SK-N-MC (cell line): ENCODE measurements at regions not wholly inside any gene's neighbourhood (a gene's known extent, or its start where the extent isn't known, plus 50 kb on each side); places are given as distances from the start of the nearest gene placed in this dataset.

ENCODE experiments used
- DNase-seq: peaks from one replicate; pipeline ENCODE4 v3.0.0-alpha.2; 2011; ENCODE audit warnings: low read depth, low spot score
- H3K27ac ChIP-seq: fragments of 200-600 bp; sonication (generic); 2 replicates; pipeline ENCODE4 v1.5.1; 2016; ENCODE audit warnings: mixed run types
- H3K36me3 ChIP-seq: fragments of 200-600 bp; sonication (generic); 2 replicates; pipeline ENCODE4 v1.6.1; 2017; ENCODE audit warnings: antibody characterized with exemption, low read length, mixed read lengths; ENCODE audit not compliant: insufficient read depth
- H3K4me3 ChIP-seq: fragments of 200-600 bp; sonication (generic); 2 replicates; pipeline ENCODE4 v1.5.1; 2016
- H3K9ac ChIP-seq: fragments of 200-600 bp; sonication (generic); 2 replicates; pipeline ENCODE4 v1.8.0; 2017; ENCODE audit warnings: mixed run types, mixed read lengths; ENCODE audit not compliant: insufficient read length
- H3K9me3 ChIP-seq: fragments of 200-600 bp; sonication (generic); 2 replicates; pipeline ENCODE4 v1.6.1; 2017; ENCODE audit warnings: low read depth, mild to moderate bottlenecking, antibody characterized with exemption, low read length, moderate library complexity, mixed read lengths
- EZH2 ChIP-seq: fragments of 200-600 bp; sonication (generic); IDR thresholded peaks from one replicate; pipeline ENCODE4 v1.6.1; 2017; ENCODE audit warnings: antibody characterized with exemption
- FOXP2 ChIP-seq: optimal IDR thresholded peaks from 2 replicates; pipeline ENCODE3; 2011; ENCODE audit warnings: mild to moderate bottlenecking, moderate library complexity; ENCODE audit not compliant: insufficient read depth; ENCODE audit errors: extremely low read length, control extremely low read depth
- POLR2AphosphoS5 ChIP-seq: IDR thresholded peaks from 2 replicates; pipeline ENCODE4 v1.6.1; 2012; ENCODE audit warnings: mild to moderate bottlenecking, low read depth, low read length, borderline replicate concordance

DNA sequence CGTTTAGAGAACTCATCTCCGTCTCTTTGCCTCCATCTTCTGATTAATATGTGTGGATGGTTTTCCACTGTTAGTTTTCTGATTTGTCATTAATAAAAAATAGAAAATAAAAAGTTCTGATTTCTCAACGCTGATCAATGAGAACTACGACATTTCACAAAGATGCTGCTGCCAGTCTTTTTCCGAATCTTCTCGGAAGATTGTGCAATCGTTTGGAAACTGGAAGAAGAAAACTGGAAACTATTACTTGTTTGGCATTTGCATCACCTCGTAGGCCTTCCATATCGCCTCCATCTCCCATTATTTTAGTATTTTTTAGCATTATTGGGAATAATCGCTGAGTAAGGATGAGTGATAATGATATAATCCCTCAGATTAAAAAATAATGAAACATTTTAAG is 123.2 kb upstream of the KLF6 start:
- H3K27ac ChIP-seq: no peak overlapping the region

GRCh38 chr10:3907514-3907913 is 122.5 kb upstream of the KLF6 start:
- no peaks in the 10 kb centered on the region for H3K36me3 ChIP-seq
- no peak overlapping the region for H3K4me3 ChIP-seq
- no peak overlapping the region for H3K9ac ChIP-seq
- TF ChIP-seq EZH2: no peak
- no peak for TF ChIP-seq FOXP2
- no peak for TF ChIP-seq POLR2AphosphoS5
- no peaks in the 10 kb centered on the region for H3K9me3 ChIP-seq
- no peak for DNase-seq
- no peak overlapping the region for H3K27ac ChIP-seq

More for the DNA sequence above, 123.2 kb upstream of the KLF6 start:
- Histone ChIP-seq H3K4me3 (no peak overlapping the region), H3K9me3 (no peaks in the 10 kb centered on the region), H3K9ac (no peak overlapping the region), H3K36me3 (no peaks in the 10 kb centered on the region)
- TF ChIP-seq POLR2AphosphoS5 (no peak), FOXP2 (no peak), EZH2 (no peak)
- DNase-seq: no peak

DNA sequence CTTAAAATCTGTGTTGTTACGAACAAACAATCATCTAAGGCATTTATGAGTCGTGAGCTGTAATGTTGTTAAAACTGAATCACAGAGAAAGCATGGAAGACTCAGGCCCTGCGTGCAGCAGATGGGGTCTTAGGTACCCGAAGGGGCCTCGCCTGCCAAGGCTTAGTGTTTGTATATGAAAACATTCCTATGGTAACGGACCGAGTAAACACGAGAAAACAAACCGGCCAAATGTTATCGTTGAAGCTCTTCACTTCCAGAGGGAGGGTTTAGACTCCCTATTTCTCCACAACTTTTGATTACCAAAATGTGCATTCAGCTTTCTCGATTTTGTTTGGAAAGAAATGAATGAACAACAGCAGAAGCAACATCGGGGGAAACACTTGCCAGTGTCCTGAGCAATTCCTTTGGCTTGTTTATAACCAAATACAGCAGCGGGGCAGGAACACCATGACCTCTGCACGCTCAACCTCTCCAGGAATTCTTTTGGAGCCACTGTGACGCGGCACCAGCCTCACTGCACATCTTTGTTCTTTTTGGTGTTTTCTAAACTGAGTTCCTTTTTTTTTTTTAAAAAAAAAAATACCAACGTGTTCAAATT is 121.6 kb upstream of the KLF6 start:
- Histone ChIP-seq H3K36me3 (no peaks in the 10 kb centered on the region), H3K9me3 (no peaks in the 10 kb centered on the region), H3K27ac (no peak overlapping the region), H3K4me3 (no peak overlapping the region), H3K9ac (no peak overlapping the region)
- DNase-seq: no peak
- TF ChIP-seq FOXP2: no peak
- no peak for TF ChIP-seq EZH2
- TF ChIP-seq POLR2AphosphoS5: no peak

DNA sequence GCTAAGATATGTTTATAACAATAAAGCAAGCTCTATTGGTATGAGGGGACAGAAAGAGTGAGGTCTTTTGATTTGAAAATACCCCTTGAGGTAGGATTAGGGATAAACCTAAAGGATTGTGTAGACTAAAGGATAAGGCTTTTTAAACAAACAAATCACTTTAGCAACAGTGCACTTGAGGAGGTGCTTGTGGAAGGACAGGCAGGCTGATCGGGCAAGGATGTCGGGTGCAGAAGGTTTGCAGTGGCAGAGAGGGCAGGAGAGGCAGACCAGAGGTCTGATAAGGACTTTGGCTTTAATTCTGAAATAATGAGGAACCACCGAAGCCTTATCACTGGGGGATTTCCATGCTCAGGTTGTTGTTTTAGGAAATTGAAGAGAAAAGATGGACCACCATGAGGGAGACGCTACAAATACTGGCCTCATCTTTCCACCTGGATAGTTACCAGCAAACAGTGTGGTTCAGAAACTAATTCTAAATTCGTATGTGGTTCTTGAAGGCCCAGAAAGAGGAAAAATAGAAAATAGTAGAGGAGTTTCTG is 119.5 kb upstream of the KLF6 start:
- Histone ChIP-seq H3K4me3 (no peak overlapping the region), H3K27ac (no peak overlapping the region), H3K36me3 (no peaks in the 10 kb centered on the region), H3K9me3 (no peaks in the 10 kb centered on the region), H3K9ac (no peak overlapping the region)
- no peak for TF ChIP-seq FOXP2
- no peak for TF ChIP-seq EZH2
- TF ChIP-seq POLR2AphosphoS5: no peak
- DNase-seq: no peak

DNA sequence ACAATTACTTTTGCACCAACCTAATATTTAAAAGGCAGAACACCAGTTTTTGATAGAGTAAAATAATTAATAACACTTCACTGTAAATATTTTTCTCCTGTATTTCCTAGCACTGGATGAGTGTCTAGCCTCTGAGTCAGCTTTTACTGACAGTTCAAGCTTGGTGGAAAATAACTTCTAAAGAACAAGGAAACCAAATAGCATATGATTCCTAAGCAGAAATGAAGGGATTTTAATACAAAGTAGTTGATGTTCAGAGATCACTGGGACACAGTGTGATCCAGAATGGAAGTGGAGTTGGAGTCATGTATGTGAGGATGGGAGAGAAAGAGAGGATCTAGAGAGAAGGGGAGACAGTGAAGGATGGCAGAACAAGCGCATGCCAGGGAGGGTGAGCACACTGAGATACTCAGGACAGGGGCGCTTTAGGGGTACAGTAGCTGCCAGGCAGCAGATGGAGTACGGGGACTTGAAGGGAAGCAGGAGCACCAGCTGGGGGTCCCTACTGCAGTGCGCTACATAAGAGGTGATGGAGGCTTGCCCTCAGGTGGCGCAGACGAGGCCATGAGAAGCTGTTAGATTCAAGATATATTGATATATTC is 117.9 kb upstream of the KLF6 start:
- TF ChIP-seq POLR2AphosphoS5: no peak
- no peak for TF ChIP-seq EZH2
- no peak for TF ChIP-seq FOXP2
- H3K9me3 ChIP-seq: no peaks in the 10 kb centered on the region
- no peak for DNase-seq
- H3K36me3 ChIP-seq: no peaks in the 10 kb centered on the region
- no peak overlapping the region for H3K4me3 ChIP-seq
- H3K9ac ChIP-seq: no peak overlapping the region
- H3K27ac ChIP-seq: no peak overlapping the region

DNA sequence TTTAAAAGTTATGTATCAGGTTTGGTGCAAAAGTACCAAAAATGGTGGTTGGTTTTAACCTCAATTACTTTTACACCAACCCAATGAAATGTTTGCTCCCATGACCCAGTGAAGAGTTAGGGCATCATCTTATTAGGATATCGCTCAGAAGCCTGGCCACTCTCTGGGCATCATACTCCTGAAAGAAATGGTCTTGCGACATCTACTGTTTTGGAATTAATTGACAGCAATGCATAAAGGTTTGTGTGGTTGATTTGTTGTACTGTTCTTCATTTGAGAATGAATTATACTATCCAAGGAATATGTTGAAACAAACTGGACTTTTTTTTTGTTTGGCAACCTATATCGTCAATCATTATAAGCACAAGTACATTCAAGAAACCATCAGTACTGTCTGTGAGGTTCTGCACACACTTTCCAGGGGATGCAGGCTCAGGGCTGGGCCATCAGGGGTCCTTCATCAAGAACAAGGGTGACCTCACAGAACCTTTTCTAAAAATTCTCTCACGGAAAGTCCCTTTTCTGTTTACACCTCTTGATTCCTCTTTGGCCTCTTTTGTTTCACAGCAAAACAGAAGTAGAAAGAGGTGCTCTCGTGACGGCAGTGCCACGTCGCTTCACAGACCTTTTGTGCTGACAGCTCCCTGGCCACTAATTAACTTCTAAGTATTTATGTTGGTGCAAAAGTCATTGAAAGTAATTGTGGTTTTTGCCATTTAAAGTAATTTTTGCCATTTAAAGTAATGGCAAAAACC is 117.2 kb upstream of the KLF6 start:
- Histone ChIP-seq H3K9me3 (no peaks in the 10 kb centered on the region), H3K36me3 (no peaks in the 10 kb centered on the region), H3K4me3 (no peak overlapping the region), H3K9ac (no peak overlapping the region), H3K27ac (no peak overlapping the region)
- DNase-seq: no peak
- TF ChIP-seq POLR2AphosphoS5 (no peak), EZH2 (no peak), FOXP2 (no peak)

- H3K27ac ChIP-seq: no peak overlapping the region
- DNase-seq: no peak
- H3K36me3 ChIP-seq: no peaks in the 10 kb centered on the region
- H3K4me3 ChIP-seq: no peak overlapping the region
- H3K9ac ChIP-seq: no peak overlapping the region
- TF ChIP-seq FOXP2: no peak
- H3K9me3 ChIP-seq: no peaks in the 10 kb centered on the region
These were observed 116.4 kb upstream of the KLF6 start for GRCh38 chr10:3901370-3901769.

DNA sequence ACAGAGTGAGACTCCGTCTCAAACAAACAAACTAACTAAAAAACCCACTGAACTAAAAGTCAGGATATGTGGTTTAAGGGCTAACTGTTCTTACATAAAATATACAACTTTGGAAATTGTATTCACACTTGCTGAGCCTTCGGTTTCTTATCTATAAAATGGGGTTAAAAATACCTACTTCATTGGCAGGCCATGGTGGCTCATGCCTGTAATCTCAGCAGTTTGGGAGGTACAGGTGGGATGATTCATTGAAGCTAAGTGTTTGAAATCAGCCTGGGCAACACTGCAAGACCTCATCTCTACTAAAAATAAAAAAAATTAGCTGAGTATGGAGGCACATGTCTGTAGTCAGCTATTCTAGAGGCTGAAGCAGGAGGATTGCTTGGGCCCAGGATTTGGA is 115.4 kb upstream of the KLF6 start:
- Histone ChIP-seq H3K4me3 (no peak overlapping the region), H3K9me3 (no peaks in the 10 kb centered on the region), H3K27ac (no peak overlapping the region), H3K9ac (no peak overlapping the region), H3K36me3 (no peaks in the 10 kb centered on the region)
- DNase-seq: no peak
- no peak for TF ChIP-seq EZH2
- TF ChIP-seq POLR2AphosphoS5: no peak
- no peak for TF ChIP-seq FOXP2
